ENCODE measurements at regions not wholly inside any gene's neighbourhood (a gene's known extent, or its start where the extent isn't known, plus 50 kb on each side); places are given as distances from the start of the nearest gene placed in this dataset.

DNA sequence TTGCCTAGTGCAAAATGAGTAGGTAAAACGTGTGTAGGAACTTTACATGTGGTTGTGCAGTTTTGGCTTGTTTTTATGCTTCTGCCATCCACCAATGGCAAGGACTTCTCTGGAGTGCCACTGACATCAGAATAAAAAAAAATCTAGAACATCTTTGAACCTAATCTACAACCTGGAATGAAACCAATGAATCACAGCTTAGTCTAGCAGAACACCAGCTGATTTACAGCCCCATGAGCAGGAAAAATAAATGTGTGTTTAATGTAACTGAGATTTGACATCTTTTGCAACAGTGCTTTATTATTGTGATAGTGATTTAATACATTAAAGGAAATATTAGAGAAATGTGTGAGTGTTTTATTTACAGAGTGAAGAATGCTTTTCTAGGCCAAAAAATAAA, 995.1 kb downstream of the PCDH7 start:
- intact Hi-C loops (cut with DNase I): no loop called here
- DNase-seq (ENCODE audit: extremely low spot score): no peak
- no peaks in the 10 kb centered on the region for H3K4me1 ChIP-seq
- H3K27me3 ChIP-seq: no peaks in the 10 kb centered on the region
- TF ChIP-seq, protein P1, sequence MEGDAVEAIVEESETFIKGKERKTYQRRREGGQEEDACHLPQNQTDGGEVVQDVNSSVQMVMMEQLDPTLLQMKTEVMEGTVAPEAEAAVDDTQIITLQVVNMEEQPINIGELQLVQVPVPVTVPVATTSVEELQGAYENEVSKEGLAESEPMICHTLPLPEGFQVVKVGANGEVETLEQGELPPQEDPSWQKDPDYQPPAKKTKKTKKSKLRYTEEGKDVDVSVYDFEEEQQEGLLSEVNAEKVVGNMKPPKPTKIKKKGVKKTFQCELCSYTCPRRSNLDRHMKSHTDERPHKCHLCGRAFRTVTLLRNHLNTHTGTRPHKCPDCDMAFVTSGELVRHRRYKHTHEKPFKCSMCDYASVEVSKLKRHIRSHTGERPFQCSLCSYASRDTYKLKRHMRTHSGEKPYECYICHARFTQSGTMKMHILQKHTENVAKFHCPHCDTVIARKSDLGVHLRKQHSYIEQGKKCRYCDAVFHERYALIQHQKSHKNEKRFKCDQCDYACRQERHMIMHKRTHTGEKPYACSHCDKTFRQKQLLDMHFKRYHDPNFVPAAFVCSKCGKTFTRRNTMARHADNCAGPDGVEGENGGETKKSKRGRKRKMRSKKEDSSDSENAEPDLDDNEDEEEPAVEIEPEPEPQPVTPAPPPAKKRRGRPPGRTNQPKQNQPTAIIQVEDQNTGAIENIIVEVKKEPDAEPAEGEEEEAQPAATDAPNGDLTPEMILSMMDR (IDR thresholded peaks at IDR 0.05): no peak
- TF ChIP-seq EP300 (IDR thresholded peaks at IDR 0.05) (no peak), POLR2A (IDR thresholded peaks at IDR 0.05; ENCODE audit: low read depth) (no peak), POLR2AphosphoS5 (IDR thresholded peaks at IDR 0.05) (no peak)
- 44% methylated on average over 1 of the region's 1 CpG for WGBS
- H3K9me3 ChIP-seq: no peaks in the 10 kb centered on the region
- H3K36me3 ChIP-seq: no peaks in the 10 kb centered on the region
- no peak overlapping the region for H3K27ac ChIP-seq (replicated peaks in 1 of 4)
- no peak overlapping the region for H3K4me3 ChIP-seq

GRCh38 chr4:31727030-31727429, 1006.9 kb downstream of the PCDH7 start:
- no peaks in the 10 kb centered on the region for H3K4me1 ChIP-seq
- TF ChIP-seq, protein P1 (IDR thresholded peaks at IDR 0.05): no peak
- TF ChIP-seq POLR2AphosphoS5 (IDR thresholded peaks at IDR 0.05): no peak
- no peak for TF ChIP-seq POLR2A (IDR thresholded peaks at IDR 0.05; ENCODE audit: low read depth)
- no peak for TF ChIP-seq EP300 (IDR thresholded peaks at IDR 0.05)
- DNase-seq (ENCODE audit: extremely low spot score): no peak
- intact Hi-C loops (cut with DNase I): no loop called here
- 39% methylated on average over 1 of the region's 1 CpG for WGBS
- no peak overlapping the region for H3K27ac ChIP-seq (replicated peaks in 1 of 4)
- H3K36me3 ChIP-seq: no peaks in the 10 kb centered on the region
- H3K27me3 ChIP-seq: no peaks in the 10 kb centered on the region
- no peak overlapping the region for H3K4me3 ChIP-seq
- H3K9me3 ChIP-seq: no peaks in the 10 kb centered on the region

- H3K4me3 ChIP-seq: no peak overlapping the region
- no peak for TF ChIP-seq POLR2A (IDR thresholded peaks at IDR 0.05; ENCODE audit: low read depth)
- TF ChIP-seq, protein P1 (IDR thresholded peaks at IDR 0.05): no peak
- no peak for TF ChIP-seq EP300 (IDR thresholded peaks at IDR 0.05)
- no peak for TF ChIP-seq POLR2AphosphoS5 (IDR thresholded peaks at IDR 0.05)
- WGBS: 77% methylated on average over 3 of the region's 3 CpGs
- H3K27me3 ChIP-seq: no peaks in the 10 kb centered on the region
- intact Hi-C loops (cut with DNase I): no loop called here
- no peak for DNase-seq (ENCODE audit: extremely low spot score)
- no peak overlapping the region for H3K27ac ChIP-seq (replicated peaks in 1 of 4)
- H3K9me3 ChIP-seq: no peaks in the 10 kb centered on the region
- no peaks in the 10 kb centered on the region for H3K4me1 ChIP-seq
- H3K36me3 ChIP-seq: no peaks in the 10 kb centered on the region
Measured at GRCh38 chr4:31735004-31735403, 1014.8 kb downstream of the PCDH7 start.

DNA sequence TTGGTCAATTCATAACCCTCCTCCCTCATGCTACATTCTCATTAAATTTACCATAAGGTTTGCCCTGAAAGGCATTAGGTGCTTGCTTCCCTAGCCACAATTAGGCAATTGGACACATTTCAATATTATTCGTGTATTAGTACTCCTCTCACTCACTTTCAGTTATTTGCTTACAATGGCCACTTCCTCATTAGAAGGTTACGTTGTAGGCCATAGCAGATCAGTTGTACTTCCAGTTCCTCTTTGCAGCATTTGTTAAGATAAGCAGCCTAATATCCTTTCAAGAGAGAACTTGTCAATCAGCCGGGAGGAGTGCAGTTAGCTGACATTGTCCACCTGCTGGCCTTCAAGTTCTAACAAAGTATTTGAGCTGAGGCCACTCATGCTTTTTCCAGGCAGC, 1017.2 kb downstream of the PCDH7 start:
- Histone ChIP-seq H3K4me3 (no peak overlapping the region), H3K36me3 (no peaks in the 10 kb centered on the region), H3K4me1 (no peaks in the 10 kb centered on the region), H3K27me3 (no peaks in the 10 kb centered on the region), H3K9me3 (no peaks in the 10 kb centered on the region), H3K27ac (replicated peaks in 1 of 4) (no peak overlapping the region)
- intact Hi-C loops (cut with DNase I): no loop called here
- no peak for DNase-seq (ENCODE audit: extremely low spot score)
- TF ChIP-seq POLR2AphosphoS5 (IDR thresholded peaks at IDR 0.05) (no peak), EP300 (IDR thresholded peaks at IDR 0.05) (no peak), POLR2A (IDR thresholded peaks at IDR 0.05; ENCODE audit: low read depth) (no peak)
- TF ChIP-seq, protein P1 (IDR thresholded peaks at IDR 0.05): no peak
- WGBS: 47% methylated on average over 3 of the region's 3 CpGs

- no peaks in the 10 kb centered on the region for H3K27me3 ChIP-seq
- no peak overlapping the region for H3K4me3 ChIP-seq
- no peak overlapping the region for H3K27ac ChIP-seq (replicated peaks in 1 of 4)
- H3K9me3 ChIP-seq: no peaks in the 10 kb centered on the region
- no peak for DNase-seq (ENCODE audit: extremely low spot score)
- H3K36me3 ChIP-seq: no peaks in the 10 kb centered on the region
- TF ChIP-seq EP300 (IDR thresholded peaks at IDR 0.05): no peak
- TF ChIP-seq, protein P1 (IDR thresholded peaks at IDR 0.05): no peak
- no peak for TF ChIP-seq POLR2A (IDR thresholded peaks at IDR 0.05; ENCODE audit: low read depth)
- TF ChIP-seq POLR2AphosphoS5 (IDR thresholded peaks at IDR 0.05): no peak
- no peaks in the 10 kb centered on the region for H3K4me1 ChIP-seq
- intact Hi-C loops (cut with DNase I): no loop called here
Measured at GRCh38 chr4:31741326-31741725, 1021.2 kb downstream of the PCDH7 start.
